Activated naive CD8-positive, alpha-beta T cell treated with anti-CD3 and anti-CD28 coated beads, Interleukin-2, amount 50 U/mL, for 24 hours (primary cell): ENCODE measurements at regions not wholly inside any gene's neighbourhood (a gene's known extent, or its start where the extent isn't known, plus 50 kb on each side); places are given as distances from the start of the nearest gene placed in this dataset.
"Not testable (repeated sequence)": the region's sequence is repeated elsewhere in the genome, so short reads cannot be mapped to it uniquely, and the experiment has no call there.

Source experiments
- ATAC-seq: fragments of 150-1000 bp; cut with Tn5 transposase; one replicate; pipeline ENCODE4 v1.10.0; 2021
- DNase-seq: peaks from one replicate; pipeline ENCODE4 v3.0.0; 2021
- H3K27ac Mint-ChIP-seq: one replicate; pipeline ENCODE4 v1.8.0; 2021; ENCODE audit warnings: mild to moderate bottlenecking, mixed read lengths
- H3K27me3 Mint-ChIP-seq: one replicate; pipeline ENCODE4 v1.8.0; 2021; ENCODE audit warnings: mixed read lengths
- H3K36me3 Mint-ChIP-seq: one replicate; pipeline ENCODE4 v1.8.0; 2021; ENCODE audit warnings: low read depth, mixed read lengths
- H3K4me1 Mint-ChIP-seq: one replicate; pipeline ENCODE4 v1.8.0; 2021; ENCODE audit warnings: mixed read lengths
- H3K4me3 Mint-ChIP-seq: one replicate; pipeline ENCODE4 v1.8.0; 2021; ENCODE audit warnings: mild to moderate bottlenecking, moderate library complexity, mixed read lengths
- H3K9me3 Mint-ChIP-seq: one replicate; pipeline ENCODE4 v1.8.0; 2021; ENCODE audit warnings: mixed read lengths

DNA sequence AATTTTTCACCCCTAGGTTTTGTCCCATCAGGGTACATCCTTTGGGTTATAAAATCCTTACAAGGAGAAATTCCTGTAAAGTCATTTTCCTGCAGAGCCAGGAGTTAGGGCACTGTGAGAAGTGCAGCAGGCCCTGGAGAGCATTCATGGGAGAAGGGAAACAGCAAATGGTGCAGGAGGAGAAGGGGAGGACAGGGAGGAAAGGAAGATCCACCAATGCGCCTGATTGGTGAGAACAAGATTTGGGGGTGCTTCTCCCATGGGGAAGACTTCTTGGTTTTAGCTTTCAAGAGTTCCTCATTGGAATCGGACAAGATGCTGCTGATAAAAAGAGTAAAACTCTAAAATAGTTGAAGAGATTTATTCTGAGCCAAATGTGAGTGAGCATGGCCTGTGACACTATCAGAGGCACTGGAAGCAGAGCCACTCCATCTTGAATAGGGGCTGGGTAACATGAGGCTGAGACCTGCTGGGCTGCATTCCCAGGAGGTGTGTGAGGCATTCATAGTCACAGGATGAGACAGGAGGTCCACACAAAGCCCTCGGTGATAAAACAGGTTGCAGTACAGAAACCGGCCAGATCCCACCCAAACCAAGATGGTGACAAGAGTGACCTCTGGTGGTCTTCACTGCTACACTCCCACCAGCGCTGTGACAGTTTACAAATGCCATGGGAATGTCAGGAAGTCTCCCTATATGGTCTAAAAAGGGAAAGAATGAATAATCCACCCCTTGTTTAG, 305.5 kb upstream of the USP9Y start:
- H3K27me3 Mint-ChIP-seq, H3K27ac Mint-ChIP-seq, ATAC-seq, H3K4me1 Mint-ChIP-seq, DNase-seq, H3K9me3 Mint-ChIP-seq, H3K4me3 Mint-ChIP-seq, H3K36me3 Mint-ChIP-seq: not testable (repeated sequence)

DNA sequence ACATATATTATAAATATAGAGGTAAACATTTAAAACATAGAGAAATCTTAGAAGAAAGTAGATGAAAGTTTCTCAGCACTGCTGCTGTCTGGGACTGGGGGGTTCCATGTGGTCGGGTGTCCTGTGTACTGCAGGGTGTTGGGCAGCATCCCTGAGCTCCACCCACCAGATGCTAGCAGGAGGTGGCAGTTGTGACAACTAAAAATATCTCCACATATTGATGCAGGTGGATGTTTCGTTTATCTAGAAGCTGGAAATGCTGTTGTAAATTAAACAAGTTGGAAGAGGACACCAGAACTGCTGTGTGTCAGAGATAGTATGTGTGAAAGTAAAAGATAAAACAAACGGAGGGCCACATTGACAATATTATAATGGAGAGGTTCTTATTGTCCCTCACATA, 297.1 kb upstream of the USP9Y start:
- Mint-ChIP-seq H3K4me1 (no peaks in the 10 kb centered on the region), H3K4me3 (no peak overlapping the region), H3K27me3 (no peaks in the 10 kb centered on the region), H3K9me3 (no peaks in the 10 kb centered on the region), H3K27ac (no peak overlapping the region), H3K36me3 (no peaks in the 10 kb centered on the region)
- DNase-seq (no peak), ATAC-seq (no peak)

DNA sequence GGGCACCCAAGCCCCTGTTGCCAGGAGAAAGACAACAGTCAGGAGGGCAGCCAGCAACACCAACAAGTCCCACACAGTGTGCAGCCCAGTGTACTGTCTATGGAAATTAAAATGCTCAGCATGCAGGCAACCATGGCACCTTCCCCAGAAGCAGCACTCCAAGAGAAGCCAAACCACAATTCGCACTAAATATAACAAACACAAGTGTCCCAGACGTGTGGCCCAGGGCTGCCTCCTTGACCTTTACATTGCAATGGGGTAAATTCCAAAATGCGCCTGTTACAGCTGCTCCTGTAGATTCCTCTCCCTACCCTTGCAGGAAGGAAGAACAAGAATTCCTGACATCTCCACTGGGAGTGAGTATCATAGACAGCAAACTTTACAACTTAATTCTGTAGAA, 292.8 kb upstream of the USP9Y start:
- no peak for DNase-seq
- H3K36me3 Mint-ChIP-seq, result no peaks in the 10 kb centered on the region
- no peak overlapping the region for H3K4me3 Mint-ChIP-seq
- no peaks in the 10 kb centered on the region for H3K27me3 Mint-ChIP-seq
- H3K9me3 Mint-ChIP-seq, result no peaks in the 10 kb centered on the region
- peaks cover 14% of the 10 kb centered on the region for H3K4me1 Mint-ChIP-seq
- ATAC-seq, result no peak
- no peak overlapping the region for H3K27ac Mint-ChIP-seq

DNA sequence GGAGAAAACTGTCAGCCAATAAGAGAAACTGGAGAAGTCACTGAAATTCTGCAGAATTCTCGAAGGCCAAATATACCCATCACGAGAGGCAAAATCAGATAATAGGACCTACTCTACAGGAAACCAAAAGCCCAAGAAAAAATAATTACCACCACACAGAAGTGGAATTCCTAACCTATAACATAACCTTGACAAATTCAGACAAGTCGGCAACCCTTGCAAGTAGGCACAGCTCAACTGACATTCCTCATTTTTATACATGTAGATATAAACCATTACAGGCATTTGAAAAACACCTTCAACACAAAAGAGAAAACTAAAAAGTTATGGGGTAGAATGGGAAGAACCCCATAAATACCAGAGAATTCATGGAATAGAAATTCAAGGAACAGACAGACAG, 290.3 kb upstream of the USP9Y start:
- Mint-ChIP-seq H3K27ac (peak overlapping the region; percentile 60), H3K9me3 (no peaks in the 10 kb centered on the region), H3K27me3 (no peaks in the 10 kb centered on the region), H3K4me1 (peaks cover 14% of the 10 kb centered on the region), H3K36me3 (no peaks in the 10 kb centered on the region), H3K4me3 (no peak overlapping the region)
- DNase-seq (no peak), ATAC-seq (no peak)

DNA sequence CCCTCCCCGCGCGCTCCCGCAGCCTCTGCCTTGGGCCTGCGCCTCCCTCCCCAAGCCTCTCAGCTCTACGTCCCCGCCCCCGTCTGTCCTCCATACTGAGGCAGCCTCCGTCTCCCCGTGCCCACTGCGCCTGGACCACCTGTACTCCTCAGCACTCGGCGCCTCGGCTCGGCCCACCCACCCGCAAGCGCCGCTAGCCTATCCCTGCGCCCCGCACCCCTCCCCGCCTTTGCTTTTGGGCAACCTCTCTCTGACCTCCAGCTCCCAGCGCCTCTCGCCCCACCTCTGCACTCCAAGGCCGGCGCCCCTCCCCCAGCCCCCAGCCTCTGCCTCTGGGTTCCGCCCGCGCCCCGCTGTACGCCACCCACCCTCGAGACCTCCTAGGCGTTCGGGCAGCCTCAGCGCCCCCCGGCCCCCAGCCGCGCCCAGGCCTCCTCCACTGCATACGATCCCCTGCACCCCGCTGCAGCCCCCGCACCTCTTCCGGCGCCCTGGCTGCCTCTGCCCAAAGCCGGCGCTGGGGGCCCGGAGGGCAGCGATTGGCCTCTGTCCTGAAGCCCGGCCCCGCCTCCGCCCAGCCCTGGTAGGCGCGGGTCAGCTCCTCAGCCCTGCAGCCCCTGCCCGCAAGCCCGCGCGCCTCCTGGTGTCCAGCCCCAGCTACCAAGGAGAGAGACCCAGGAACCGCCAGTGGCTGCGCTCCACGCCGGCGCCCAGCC, 279.8 kb upstream of the USP9Y start:
- peaks cover 12% of the 10 kb centered on the region for H3K4me1 Mint-ChIP-seq
- DNase-seq (peak; percentile 4), ATAC-seq (peak; percentile 25)
- peaks cover 4% of the 10 kb centered on the region for H3K27me3 Mint-ChIP-seq
- peak overlapping the region; percentile 26 for H3K4me3 Mint-ChIP-seq
- H3K27ac Mint-ChIP-seq, result no peak overlapping the region
- H3K36me3 Mint-ChIP-seq, result no peaks in the 10 kb centered on the region
- H3K9me3 Mint-ChIP-seq, result no peaks in the 10 kb centered on the region

DNA sequence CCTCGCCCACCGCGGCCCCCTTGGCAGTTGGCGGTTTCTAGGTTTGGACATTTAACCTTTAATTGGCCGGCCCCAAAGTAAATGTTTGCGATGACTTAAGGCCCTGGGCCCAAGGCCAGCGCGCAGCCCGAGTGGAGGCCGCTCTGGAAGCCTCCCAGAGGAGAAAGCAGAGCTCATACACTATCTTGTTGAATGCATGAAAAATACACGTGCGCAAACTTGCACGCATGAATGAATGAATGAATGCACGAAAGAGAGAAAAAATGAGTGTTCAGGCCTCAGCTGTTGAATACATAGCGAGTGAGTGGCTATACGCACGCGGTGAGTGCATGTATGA, 279.3 kb upstream of the USP9Y start:
- H3K36me3 Mint-ChIP-seq, result no peaks in the 10 kb centered on the region
- ATAC-seq (no peak), DNase-seq (no peak)
- H3K4me3 Mint-ChIP-seq, result peak overlapping the region; percentile 25
- H3K9me3 Mint-ChIP-seq, result no peaks in the 10 kb centered on the region
- peaks cover 4% of the 10 kb centered on the region for H3K27me3 Mint-ChIP-seq
- peaks cover 10% of the 10 kb centered on the region for H3K4me1 Mint-ChIP-seq
- H3K27ac Mint-ChIP-seq, result no peak overlapping the region

DNA sequence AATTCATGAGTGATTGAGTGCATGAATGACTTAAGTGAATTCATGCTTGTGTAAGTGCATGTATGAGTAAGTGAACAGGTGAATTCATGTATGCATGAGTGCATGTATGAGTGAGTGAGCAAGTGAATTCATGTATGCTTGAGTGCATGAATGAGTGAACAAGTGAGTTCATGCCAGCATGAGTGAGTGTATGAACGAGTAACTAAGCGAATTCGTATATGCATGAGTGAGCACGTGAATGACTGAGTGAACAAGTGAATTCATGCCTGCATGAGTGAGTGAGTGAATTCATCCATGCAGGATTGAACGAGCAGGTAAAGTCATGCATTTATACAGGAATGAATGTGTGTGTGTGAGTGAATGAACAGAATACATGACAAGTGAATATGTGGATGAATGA, 278.5 kb upstream of the USP9Y start:
- Mint-ChIP-seq H3K4me3 (no peak overlapping the region), H3K27ac (no peak overlapping the region), H3K27me3 (peaks cover 4% of the 10 kb centered on the region), H3K4me1 (peaks cover 8% of the 10 kb centered on the region), H3K9me3 (no peaks in the 10 kb centered on the region), H3K36me3 (no peaks in the 10 kb centered on the region)
- DNase-seq (no peak), ATAC-seq (no peak)

DNA sequence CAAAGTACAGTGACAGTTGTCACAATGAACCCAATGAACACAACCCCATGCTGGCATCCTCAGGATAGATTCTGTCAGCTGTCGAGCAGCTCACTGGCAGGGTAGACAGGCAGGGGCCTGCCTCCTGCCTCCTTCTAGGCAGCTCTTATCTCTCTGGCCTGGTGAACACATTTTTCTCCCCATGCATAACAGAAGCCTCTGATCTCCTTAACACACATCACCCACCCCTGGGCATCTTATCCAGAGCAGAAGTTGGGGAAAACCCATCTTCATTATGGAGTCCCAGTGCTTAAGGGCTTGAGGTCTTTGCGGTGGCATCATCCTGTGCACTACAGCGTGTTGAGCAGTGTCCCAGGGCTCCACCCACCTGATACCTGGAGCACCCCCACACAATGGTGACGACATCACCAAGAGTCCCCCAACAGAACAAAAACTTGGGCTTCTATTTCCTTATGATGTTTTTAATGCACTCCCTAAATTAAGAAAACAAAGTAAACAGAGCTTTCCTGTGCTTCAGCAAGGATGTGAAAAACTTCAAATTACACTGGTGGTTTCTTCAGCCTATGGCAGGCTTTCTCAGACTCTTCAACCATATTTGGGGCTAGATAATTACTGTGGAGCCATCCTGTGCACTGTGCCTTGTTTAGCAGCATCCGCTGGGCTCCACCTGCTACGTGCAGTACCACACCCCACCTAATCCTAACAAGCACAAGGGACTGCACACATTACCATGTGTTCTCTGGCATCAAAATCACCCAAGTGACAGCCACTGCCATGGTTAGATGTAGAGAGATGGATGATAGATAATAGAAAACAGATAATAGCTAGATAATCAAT, 277.4 kb upstream of the USP9Y start:
- Mint-ChIP-seq H3K9me3 (no peaks in the 10 kb centered on the region), H3K4me3 (no peak overlapping the region), H3K27me3 (peaks cover 4% of the 10 kb centered on the region), H3K36me3 (no peaks in the 10 kb centered on the region), H3K4me1 (peaks cover 4% of the 10 kb centered on the region), H3K27ac (no peak overlapping the region)
- DNase-seq, result peak; percentile 4
- ATAC-seq, result peak; percentile 40

DNA sequence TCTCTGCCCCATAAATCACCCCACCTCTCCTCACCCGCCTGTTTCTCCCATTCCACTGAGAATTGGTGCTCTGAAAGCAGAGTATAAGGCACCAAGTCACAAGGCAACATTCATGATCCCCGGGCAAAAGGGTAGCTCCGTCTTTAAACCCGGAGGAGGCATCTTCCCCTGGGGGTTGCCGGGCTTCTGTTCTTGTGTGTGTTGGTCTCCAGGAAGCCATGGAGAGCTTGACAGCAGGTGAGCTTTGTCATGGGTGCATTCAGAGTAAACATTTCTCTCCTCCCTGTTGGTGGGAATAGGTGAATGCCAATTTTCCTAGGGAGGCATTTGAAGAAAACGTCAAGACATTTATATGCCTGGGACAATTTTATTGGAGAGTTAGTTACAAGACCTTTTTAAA, 275.5 kb upstream of the USP9Y start:
- no peak for DNase-seq
- H3K4me3 Mint-ChIP-seq, result no peak overlapping the region
- no peak overlapping the region for H3K27ac Mint-ChIP-seq
- no peaks in the 10 kb centered on the region for H3K9me3 Mint-ChIP-seq
- peaks cover 4% of the 10 kb centered on the region for H3K4me1 Mint-ChIP-seq
- peaks cover 4% of the 10 kb centered on the region for H3K27me3 Mint-ChIP-seq
- no peak for ATAC-seq
- H3K36me3 Mint-ChIP-seq, result no peaks in the 10 kb centered on the region

DNA sequence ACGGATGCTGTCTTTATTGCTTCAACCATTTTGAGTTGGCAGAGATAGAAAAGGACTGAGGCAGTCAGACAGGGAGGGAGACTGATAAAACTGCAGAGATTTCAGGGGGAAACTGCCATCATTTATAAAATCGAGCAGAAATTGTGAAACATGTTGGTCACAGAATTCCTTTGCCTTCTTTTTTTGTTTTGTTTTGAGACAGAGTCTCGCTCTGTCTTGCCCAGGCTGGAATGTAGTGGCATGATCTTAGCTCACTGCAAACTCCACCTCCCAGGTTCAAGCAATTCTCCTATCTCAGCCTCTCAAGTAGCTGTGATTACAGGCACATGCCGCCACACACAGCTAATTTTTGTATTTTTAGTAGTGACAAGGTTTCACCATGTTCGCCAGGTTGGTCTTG, 273.7 kb upstream of the USP9Y start:
- no peaks in the 10 kb centered on the region for H3K27me3 Mint-ChIP-seq
- H3K36me3 Mint-ChIP-seq, result no peaks in the 10 kb centered on the region
- DNase-seq (no peak), ATAC-seq (no peak)
- no peaks in the 10 kb centered on the region for H3K9me3 Mint-ChIP-seq
- no peak overlapping the region for H3K27ac Mint-ChIP-seq
- H3K4me3 Mint-ChIP-seq, result no peak overlapping the region
- H3K4me1 Mint-ChIP-seq, result peaks cover 4% of the 10 kb centered on the region

DNA sequence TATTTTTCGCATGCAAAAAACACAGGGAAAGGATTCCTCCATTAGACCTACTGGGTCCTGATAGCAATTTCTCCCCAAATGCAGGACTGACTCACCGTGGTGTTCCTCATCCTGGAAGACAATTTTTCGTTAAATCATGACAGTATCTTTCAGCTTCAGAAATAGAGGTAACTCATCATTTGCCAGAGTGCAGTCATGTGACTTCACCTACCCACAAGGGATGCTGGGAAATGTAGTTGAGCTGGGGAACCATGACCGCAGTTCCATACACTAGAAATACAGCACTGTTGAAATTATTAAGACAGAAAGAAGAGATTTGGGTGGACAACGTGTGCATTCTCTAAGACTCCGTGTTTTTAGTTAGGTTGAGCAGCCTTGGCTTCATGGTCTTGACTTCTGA, 269.5 kb upstream of the USP9Y start:
- Mint-ChIP-seq H3K27me3 (no peaks in the 10 kb centered on the region), H3K9me3 (no peaks in the 10 kb centered on the region), H3K4me1 (no peaks in the 10 kb centered on the region), H3K36me3 (no peaks in the 10 kb centered on the region), H3K27ac (no peak overlapping the region), H3K4me3 (no peak overlapping the region)
- DNase-seq (no peak), ATAC-seq (no peak)

DNA sequence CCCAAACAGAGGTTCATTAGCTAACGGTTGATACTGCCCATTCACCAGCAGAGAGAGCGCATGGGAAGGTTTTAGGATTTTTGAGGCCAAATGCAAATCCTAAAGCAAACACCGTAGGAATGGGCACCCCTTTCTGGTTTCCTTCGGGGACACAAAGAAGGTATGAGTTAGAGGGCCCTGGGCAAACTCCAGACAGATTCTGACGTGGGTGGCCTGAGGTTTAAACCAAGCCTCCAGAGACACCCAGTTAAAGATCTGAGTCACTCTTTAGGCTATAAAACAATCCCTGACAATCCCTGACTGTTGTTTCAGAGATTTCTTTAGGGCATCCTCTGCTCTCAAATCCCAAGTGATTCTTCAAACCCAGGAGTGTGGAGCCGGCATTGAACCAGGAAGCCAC, 262.2 kb upstream of the USP9Y start:
- DNase-seq, H3K27ac Mint-ChIP-seq, ATAC-seq, H3K36me3 Mint-ChIP-seq, H3K4me3 Mint-ChIP-seq, H3K9me3 Mint-ChIP-seq, H3K27me3 Mint-ChIP-seq, H3K4me1 Mint-ChIP-seq: not testable (repeated sequence)

DNA sequence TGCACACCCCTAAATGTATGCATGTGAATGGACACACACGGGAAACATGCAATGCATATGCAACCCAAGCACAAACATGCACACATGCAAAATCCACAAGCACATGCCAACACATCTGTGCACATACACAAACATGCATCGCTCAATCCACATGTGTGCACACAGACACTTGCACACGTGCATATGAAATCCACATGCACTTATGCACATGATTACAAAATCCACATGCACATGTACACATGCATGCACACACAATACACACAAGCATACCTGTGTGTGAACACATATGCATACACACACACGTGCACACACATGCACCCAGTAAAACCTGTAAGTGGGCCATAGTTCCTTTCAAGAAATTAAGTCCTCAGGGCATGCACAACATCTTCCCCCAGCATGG, 256.8 kb upstream of the USP9Y start:
- Mint-ChIP-seq H3K36me3 (no peaks in the 10 kb centered on the region), H3K27ac (no peak overlapping the region), H3K4me3 (no peak overlapping the region), H3K27me3 (no peaks in the 10 kb centered on the region), H3K9me3 (no peaks in the 10 kb centered on the region), H3K4me1 (no peaks in the 10 kb centered on the region)
- DNase-seq (no peak), ATAC-seq (no peak)

DNA sequence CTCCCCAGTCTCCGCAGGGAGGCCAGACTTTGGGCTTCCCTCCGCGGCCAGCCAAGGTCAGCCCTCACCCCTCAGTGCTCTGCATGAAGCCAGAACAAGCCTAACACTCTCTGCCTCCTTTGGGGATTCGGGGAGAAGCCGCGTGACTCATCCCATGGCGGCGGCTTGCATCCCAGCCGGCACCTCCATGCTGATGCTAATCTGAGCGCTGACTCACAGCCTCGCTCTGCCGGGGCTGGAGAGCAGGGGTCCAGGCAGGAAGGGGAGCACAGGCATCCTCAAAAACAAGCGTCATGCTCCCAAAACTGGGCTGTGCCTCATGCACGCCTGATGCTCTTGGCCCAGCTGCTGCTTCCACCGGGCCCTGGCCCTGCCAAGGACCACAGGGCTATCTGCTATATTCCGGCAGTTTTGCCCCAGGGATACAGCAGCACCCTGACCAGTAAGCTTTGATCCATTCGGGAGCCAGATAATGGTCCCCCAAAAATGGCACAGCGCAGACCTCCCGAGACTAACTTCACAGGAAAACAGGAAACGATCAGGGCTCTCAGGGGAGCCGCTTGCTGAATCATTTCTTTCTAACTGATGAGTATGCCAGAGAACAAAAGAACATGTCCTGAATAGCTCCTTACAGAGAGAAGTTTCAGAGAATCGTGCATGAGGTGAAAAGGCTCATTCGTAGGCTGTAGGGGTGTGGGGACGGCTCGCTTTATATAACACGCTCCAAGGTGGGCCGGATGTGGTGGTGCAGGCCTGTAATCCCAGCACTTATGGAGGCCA, 254.4 kb upstream of the USP9Y start:
- H3K4me3 Mint-ChIP-seq, H3K9me3 Mint-ChIP-seq, H3K4me1 Mint-ChIP-seq, H3K27me3 Mint-ChIP-seq, DNase-seq, H3K27ac Mint-ChIP-seq, ATAC-seq, H3K36me3 Mint-ChIP-seq: not testable (repeated sequence)
